Upper lobe of left lung (tissue), 6 donors: ENCODE measurements at regions not wholly inside any gene's neighbourhood (a gene's known extent, or its start where the extent isn't known, plus 50 kb on each side); places are given as distances from the start of the nearest gene placed in this dataset.

Experiments used
- ATAC-seq, 2 donors: fragments of 200-7000 bp; cut with Tn5 transposase; one replicate each; pipeline ENCODE4 v1.9.1; 2022; ENCODE audit warnings: mild to moderate bottlenecking in 2 of 2, moderate library complexity in 2 of 2; ENCODE audit not compliant: low FRiP score in 2 of 2
- DNase-seq, 2 donors: peaks; one replicate each; pipeline ENCODE4 v3.0.0-alpha.2; 2019 to 2020
- H3K27ac ChIP-seq, 4 donors: fragments of 200-600 bp; sonication (generic); one replicate each; pipeline ENCODE4 v1.5.1; 2016 to 2019
- H3K27me3 ChIP-seq, 4 donors: fragments of 200-600 bp; sonication (generic); one replicate each; pipeline ENCODE4 v1.5.1; 2017 to 2019
- H3K36me3 ChIP-seq, 4 donors: fragments of 200-600 bp; sonication (generic); one replicate each; pipeline ENCODE4 v1.5.1; 2016 to 2019
- H3K4me1 ChIP-seq, 4 donors: fragments of 200-600 bp; sonication (generic); one replicate each; pipeline ENCODE4 v1.5.1; 2018 to 2019
- H3K4me3 ChIP-seq, 4 donors: fragments of 200-600 bp; sonication (generic); one replicate each; pipeline ENCODE4 v1.5.1; 2017 to 2019; ENCODE audit warnings: mild to moderate bottlenecking in 2 of 4, moderate library complexity in 1 of 4
- H3K9me3 ChIP-seq, 4 donors: fragments of 200-600 bp; sonication (generic); one replicate each; pipeline ENCODE4 v1.5.1; 2018 to 2019
- EP300 ChIP-seq, 4 donors: sonication (generic); formaldehyde crosslinking; IDR thresholded peaks; one replicate each; pipeline ENCODE4 v1.5.1; 2017; ENCODE audit warnings: antibody characterized with exemption in 4 of 4, control low read depth in 2 of 4
- POLR2A ChIP-seq, 4 donors: fragments of 450-650 bp; IDR thresholded peaks; one replicate each; pipeline ENCODE4 v1.5.1; 2016 to 2017; ENCODE audit warnings: antibody characterized with exemption in 4 of 4, mild to moderate bottlenecking in 2 of 4
- POLR2AphosphoS5 ChIP-seq, 2 donors: sonication (generic); formaldehyde crosslinking; IDR thresholded peaks; one replicate each; pipeline ENCODE4 v1.5.1; 2017; ENCODE audit warnings: antibody characterized with exemption in 2 of 2
- WGBS, 2 donors: methylation state at CpG; one replicate each; pipeline ENCODE4 v1.1.5; 2017 to 2018; 5-methylcytosine and 5-hydroxymethylcytosine counted together
- TF ChIP-seq, protein P1 (sequence below), 6 experiments: fragments of 450-650 bp in 4 of 6; fragments of 200-600 bp in 2 of 6; sonication (generic) in 2 of 6; IDR thresholded peaks; one replicate each; pipeline ENCODE4 v1.5.1; 2016 to 2019; ENCODE audit warnings: antibody characterized with exemption in 6 of 6
- donor health status: DM: no; HTN: no; CAD: no; lungs with moderate emphysema.
- donor health status: DM: no; HTN: yes; CAD: no; lungs with severe emphysema.

DNA sequence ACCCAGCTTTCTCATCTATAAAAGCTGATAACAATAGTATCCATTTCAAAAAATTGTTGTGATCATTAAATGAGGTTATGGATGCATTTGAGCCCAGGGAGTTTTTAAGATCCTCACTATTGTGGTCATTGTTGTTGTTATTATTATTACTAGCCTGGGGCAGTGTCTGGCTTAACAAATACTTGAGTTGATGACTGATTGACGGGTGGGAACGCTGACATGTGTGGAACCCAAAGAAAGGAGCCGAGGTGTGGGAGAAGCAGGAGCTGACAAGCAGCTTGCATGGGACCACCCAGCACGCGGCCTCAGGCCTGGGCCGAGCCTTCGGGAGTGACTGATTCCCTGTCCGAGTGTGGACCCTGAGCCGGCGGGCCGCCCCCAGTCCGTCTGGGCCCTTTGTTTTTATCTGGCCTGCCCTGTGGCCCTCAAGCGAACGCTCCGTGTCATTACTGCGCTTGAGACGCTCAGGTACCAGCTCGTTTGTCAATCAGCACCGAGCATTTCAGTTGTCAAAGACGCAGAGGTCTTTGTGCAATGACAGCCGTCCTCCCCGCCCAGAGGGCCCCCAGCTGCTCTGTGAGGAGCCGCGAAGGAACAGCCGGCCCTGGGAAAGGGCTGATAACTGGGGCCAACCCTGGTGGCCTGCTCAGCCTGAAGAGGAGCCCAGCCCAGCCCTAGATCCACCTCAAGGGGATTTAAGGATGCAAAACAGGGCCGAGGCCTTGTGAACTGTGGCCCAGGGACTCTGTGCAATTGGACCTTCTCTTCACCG is 132.9 kb upstream of the FOXF1 start:
- no peaks in the 10 kb centered on the region for H3K27me3 ChIP-seq
- ATAC-seq: no peak
- 54 to 68% methylated on average over 15 to 26 of the region's 27 CpGs for WGBS, 2 donors
- H3K4me3 ChIP-seq: no peak overlapping the region
- no peaks in the 10 kb centered on the region for H3K4me1 ChIP-seq
- peak in 1 of 2 donors; percentile 26 for TF ChIP-seq POLR2AphosphoS5 (IDR thresholded peaks at IDR 0.05)
- TF ChIP-seq, protein P1, sequence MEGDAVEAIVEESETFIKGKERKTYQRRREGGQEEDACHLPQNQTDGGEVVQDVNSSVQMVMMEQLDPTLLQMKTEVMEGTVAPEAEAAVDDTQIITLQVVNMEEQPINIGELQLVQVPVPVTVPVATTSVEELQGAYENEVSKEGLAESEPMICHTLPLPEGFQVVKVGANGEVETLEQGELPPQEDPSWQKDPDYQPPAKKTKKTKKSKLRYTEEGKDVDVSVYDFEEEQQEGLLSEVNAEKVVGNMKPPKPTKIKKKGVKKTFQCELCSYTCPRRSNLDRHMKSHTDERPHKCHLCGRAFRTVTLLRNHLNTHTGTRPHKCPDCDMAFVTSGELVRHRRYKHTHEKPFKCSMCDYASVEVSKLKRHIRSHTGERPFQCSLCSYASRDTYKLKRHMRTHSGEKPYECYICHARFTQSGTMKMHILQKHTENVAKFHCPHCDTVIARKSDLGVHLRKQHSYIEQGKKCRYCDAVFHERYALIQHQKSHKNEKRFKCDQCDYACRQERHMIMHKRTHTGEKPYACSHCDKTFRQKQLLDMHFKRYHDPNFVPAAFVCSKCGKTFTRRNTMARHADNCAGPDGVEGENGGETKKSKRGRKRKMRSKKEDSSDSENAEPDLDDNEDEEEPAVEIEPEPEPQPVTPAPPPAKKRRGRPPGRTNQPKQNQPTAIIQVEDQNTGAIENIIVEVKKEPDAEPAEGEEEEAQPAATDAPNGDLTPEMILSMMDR (IDR thresholded peaks at IDR 0.05): no peak
- no peak for TF ChIP-seq POLR2A (IDR thresholded peaks at IDR 0.05)
- no peak for TF ChIP-seq EP300 (IDR thresholded peaks at IDR 0.05)
- DNase-seq: peak in 1 of 2 donors; percentile 76
- H3K9me3 ChIP-seq: peaks cover 0 to 10% (median 2%) of the 10 kb centered on the region in 4 donors
- H3K27ac ChIP-seq: no peak overlapping the region
- no peaks in the 10 kb centered on the region for H3K36me3 ChIP-seq

DNA sequence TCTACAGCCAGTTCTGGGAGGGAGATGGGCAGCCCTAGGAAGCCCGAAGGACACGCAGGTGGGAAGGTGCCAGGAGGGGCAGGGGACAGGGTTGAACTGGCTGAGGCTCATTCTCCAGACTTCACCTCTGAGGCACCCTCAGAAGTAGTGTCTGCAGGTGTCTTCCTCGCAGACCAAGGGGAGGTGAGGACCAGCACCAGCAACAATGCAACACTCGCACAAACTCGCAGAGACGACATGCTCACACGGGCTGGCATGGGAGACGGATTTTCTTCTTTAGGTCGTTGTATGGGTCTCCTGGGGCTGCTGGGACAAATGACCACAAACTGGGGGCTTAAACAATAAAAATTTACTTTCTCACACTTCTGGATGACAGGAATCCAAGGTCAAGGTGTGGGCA is 132.2 kb upstream of the FOXF1 start:
- peaks cover 0 to 10% (median 2%) of the 10 kb centered on the region in 4 donors for H3K9me3 ChIP-seq
- ATAC-seq (no peak), DNase-seq (no peak)
- H3K4me3 ChIP-seq: no peak overlapping the region
- 86 to 87% methylated on average over 7 to 9 of the region's 9 CpGs for WGBS, 2 donors
- H3K27ac ChIP-seq: no peak overlapping the region
- TF ChIP-seq, protein P1 (IDR thresholded peaks at IDR 0.05): no peak
- TF ChIP-seq POLR2A (IDR thresholded peaks at IDR 0.05) (no peak), EP300 (IDR thresholded peaks at IDR 0.05) (no peak), POLR2AphosphoS5 (IDR thresholded peaks at IDR 0.05) (no peak)
- no peaks in the 10 kb centered on the region for H3K4me1 ChIP-seq
- no peaks in the 10 kb centered on the region for H3K36me3 ChIP-seq
- H3K27me3 ChIP-seq: no peaks in the 10 kb centered on the region

DNA sequence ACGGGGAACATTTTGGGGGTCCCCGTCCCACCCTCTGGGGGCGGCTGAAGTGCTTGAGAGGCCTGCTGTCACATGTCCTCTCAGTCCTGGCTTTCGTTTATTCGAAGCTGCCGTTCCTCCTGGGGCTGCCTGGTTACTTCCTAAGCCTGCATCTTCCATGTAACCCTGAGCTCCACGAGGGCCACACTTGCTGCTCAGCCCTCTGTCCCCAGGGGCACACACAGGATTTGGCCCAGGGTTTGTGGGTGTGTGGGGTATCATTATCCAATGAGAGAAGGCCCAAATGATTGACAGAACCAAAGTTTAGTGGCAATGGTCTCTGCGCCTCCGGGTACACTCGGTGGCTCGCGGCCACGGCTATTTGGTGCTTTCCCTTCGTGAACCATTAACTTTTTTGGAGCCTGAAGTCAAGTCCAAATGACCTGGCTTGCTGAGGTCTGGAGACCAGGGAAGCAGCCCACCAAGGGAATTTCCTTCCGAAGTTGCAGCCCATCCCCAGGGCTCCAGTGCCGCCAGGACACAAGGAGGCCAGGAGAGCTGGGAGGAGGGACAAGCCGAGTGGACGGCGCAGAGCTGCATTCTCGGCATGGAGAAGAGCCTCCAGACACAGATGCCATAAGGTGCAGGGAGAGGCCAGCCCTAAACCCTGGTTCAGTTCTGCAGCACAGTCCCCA is 131.4 kb upstream of the FOXF1 start:
- H3K36me3 ChIP-seq: no peaks in the 10 kb centered on the region
- DNase-seq: no peak
- no peaks in the 10 kb centered on the region for H3K27me3 ChIP-seq
- no peaks in the 10 kb centered on the region for H3K4me1 ChIP-seq
- no peak for ATAC-seq
- TF ChIP-seq POLR2A (IDR thresholded peaks at IDR 0.05) (no peak), POLR2AphosphoS5 (IDR thresholded peaks at IDR 0.05) (no peak), EP300 (IDR thresholded peaks at IDR 0.05) (no peak)
- TF ChIP-seq, protein P1 (IDR thresholded peaks at IDR 0.05): no peak
- peaks cover 0 to 9% (median 2%) of the 10 kb centered on the region in 4 donors for H3K9me3 ChIP-seq
- 89 to 93% methylated on average over 13 to 20 of the region's 20 CpGs for WGBS, 2 donors
- no peak overlapping the region for H3K27ac ChIP-seq
- no peak overlapping the region for H3K4me3 ChIP-seq

DNA sequence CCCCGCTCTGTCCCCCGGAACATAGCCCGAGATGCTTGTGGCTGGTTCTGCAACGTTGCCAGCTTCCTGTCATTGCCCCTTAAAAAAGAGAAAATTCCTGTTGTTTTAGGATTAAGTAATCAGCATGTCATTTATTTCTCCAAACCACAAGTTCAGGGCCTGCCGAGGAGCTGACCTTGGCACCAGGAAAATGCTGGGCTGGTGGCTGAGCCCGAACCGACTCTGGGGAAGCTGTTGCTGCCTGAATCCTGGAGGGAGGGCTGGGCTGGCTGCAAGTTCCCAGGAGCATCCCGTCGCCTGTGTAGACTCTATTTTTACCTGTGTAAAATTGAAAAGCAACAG is 130.9 kb upstream of the FOXF1 start:
- DNase-seq (no peak), ATAC-seq (no peak)
- no peaks in the 10 kb centered on the region for H3K4me1 ChIP-seq
- no peaks in the 10 kb centered on the region for H3K27me3 ChIP-seq
- H3K36me3 ChIP-seq: no peaks in the 10 kb centered on the region
- TF ChIP-seq POLR2A (IDR thresholded peaks at IDR 0.05): no peak
- TF ChIP-seq POLR2AphosphoS5 (IDR thresholded peaks at IDR 0.05): no peak
- H3K27ac ChIP-seq: no peak overlapping the region
- H3K4me3 ChIP-seq: no peak overlapping the region
- H3K9me3 ChIP-seq: peaks cover 0 to 4% (median under 1%) of the 10 kb centered on the region in 4 donors
- WGBS, 2 donors: 53 to 72% methylated on average over 8 to 9 of the region's 9 CpGs

DNA sequence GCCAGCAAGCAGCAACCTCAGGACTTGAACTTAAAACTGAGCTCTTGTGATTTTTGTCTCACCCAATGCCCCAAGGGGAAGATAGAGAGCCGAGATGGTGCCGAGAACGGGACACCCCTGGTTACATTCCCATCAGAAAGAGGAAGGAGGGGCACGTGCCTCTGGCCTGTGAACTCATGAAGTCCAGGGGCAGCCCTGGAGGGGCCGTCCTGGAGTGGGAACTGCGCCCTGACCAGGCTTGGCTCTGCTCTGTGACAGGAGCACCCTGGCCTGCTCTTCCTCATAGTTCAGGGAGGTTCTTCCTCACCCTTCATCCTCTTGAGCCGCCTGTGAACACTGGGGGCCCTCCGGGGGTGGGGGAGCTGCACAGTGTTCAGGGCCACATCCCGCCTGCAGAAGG is 130.3 kb upstream of the FOXF1 start:
- WGBS, 2 donors: 63 to 73% methylated on average over 5 to 8 of the region's 9 CpGs
- no peak for ATAC-seq

More for the DNA sequence above, 130.3 kb upstream of the FOXF1 start:
- H3K4me3 ChIP-seq: no peak overlapping the region
- no peaks in the 10 kb centered on the region for H3K27me3 ChIP-seq
- no peaks in the 10 kb centered on the region for H3K36me3 ChIP-seq
- TF ChIP-seq, protein P1 (IDR thresholded peaks at IDR 0.05): no peak
- TF ChIP-seq POLR2AphosphoS5 (IDR thresholded peaks at IDR 0.05) (no peak), POLR2A (IDR thresholded peaks at IDR 0.05) (no peak), EP300 (IDR thresholded peaks at IDR 0.05) (no peak)
- H3K27ac ChIP-seq: no peak overlapping the region
- no peaks in the 10 kb centered on the region for H3K9me3 ChIP-seq
- H3K4me1 ChIP-seq: no peaks in the 10 kb centered on the region
- DNase-seq: peak in 1 of 2 donors; percentile 38
